ENCODE measurements at regions not wholly inside any gene's neighbourhood (a gene's known extent, or its start where the extent isn't known, plus 50 kb on each side); places are given as distances from the start of the nearest gene placed in this dataset.

DNA sequence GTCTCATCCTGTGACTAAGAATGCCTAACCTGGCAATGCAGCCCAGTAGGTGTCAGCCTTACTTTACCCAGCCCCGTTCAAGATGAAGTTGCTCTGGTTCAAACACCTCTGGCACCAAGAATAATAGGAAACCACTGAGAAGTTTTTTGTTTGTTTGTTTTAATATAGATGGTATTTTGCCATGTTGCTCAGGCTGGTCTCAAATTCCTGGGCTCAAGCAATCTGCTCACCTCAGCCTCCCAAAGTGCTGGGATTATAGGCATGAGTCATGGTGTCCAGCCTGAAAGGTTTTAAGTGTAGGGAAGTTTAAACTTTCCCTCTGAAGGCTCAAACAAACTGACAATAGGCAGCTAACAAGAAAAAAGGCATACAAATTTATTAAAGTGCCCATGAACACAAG is 51.2 kb upstream of the ABCC4 start:
- no peak for DNase-seq (ENCODE audit: low spot score)

DNA sequence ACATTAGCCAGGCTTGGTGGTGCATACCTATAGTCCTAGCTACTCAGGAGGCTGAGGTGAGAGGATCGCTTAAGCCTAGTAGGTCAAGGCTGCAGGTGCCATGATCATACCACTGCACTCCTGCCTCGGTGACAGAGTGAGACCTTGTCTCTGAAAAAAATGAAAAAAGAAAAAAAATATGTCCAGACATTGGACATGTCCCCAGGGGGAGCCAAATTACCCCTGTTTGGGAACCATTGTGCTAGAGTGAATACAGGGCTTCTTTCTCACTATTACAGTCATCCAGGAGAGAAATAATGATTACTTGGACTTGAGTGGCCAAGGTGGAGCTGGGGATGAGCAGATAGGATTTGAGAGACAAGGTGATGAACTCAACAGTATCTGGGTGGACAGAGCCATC is 52.9 kb upstream of the ABCC4 start:
- DNase-seq (ENCODE audit: low spot score): no peak

DNA sequence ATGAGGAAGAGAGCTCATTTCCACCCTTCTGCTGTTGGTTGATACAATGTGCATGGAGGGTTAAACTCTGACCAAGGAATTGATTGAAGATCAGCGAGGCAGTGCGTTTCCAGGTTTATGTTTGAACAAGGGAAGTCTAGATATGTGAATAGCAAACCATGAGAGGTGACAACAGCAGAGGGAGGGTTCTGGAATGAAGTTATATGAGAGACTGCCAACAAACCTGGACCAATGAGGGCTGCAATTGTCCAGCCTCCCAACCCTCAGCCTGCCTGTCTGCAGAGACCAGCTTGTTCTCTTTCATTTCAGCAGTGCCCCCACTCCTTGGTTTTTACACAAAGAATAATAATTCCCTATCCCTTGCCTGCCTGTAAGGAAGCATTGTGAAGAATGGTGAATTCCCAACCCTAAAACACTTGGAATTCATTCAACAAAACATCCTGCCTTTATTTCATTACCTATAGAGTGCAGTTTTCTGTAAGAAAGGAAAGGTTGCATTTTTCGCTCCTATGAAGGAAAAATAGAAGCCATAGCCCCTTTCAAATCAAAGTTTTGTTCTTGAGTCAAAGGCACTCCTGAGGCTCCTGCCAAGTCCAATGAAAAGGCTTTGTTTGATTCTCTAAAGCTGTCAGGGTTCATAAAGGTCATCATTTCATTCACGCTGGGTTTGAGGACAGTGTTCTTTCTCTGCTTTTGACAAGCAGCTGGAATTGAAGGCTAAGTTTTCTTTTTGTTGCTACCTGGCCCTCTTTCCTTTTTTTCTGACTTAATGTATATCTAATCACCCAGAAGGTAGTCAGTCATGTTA is 53.6 kb upstream of the ABCC4 start:
- no peak for DNase-seq (ENCODE audit: low spot score)

DNA sequence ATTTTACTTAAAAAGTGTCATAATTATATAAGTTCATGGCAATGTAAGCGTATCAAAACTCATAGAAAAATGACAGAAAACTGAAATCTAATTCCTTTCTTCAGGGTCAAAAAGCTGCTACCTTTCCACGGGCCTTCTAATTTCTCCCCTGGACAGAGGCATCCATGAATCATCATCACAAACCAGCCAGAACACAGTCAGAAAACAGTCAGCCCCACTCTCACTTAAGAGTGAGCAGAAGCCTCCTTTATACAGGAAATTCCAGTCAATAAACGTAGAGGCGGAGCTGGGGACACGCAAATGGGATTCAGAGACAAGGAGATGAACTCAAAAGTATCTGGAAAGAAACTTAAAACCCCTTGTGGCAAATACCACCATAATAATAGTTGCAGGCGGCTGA is 54.2 kb upstream of the ABCC4 start:
- no peak for DNase-seq (ENCODE audit: low spot score)

DNA sequence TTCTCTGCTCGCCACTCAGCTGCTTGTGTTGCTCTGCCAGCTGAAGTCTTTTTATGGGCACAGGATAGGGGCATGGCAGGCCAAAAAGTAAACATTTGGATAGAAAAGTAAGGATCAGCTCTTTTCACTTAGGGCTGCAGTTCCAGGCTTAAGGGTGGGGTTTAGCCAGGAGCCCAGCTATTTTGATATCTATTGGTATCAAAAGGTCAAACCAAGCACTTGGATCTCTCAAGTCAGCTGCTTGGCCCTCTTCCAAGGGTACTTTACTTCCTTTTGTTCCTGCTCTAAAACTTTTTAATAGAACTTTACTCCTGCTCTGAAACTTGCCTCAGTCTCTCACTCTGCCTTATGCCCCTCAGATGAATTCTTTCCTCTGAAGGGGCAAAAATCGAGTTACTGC is 55.7 kb upstream of the ABCC4 start:
- no peak for DNase-seq (ENCODE audit: low spot score)

DNA sequence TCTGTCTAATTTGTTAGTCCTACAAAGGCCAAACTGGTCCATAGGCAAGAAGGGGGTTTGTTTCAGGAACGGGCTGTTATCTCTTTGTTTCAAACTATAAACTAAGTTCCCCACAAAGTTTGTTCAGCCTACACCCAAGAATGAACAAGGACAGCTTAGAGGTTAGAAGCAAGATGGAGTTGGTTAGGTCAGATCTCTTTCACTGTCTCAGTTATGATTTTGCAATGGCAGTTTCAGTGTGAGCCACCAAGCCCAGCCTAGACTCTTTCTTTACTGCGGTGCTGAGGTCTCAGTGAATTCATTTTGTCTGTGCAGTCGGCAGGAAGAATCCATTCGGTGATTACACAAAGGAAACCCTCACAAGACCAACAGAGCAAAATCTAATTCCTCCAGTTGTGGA is 56.6 kb upstream of the ABCC4 start:
- DNase-seq (ENCODE audit: low spot score): no peak

DNA sequence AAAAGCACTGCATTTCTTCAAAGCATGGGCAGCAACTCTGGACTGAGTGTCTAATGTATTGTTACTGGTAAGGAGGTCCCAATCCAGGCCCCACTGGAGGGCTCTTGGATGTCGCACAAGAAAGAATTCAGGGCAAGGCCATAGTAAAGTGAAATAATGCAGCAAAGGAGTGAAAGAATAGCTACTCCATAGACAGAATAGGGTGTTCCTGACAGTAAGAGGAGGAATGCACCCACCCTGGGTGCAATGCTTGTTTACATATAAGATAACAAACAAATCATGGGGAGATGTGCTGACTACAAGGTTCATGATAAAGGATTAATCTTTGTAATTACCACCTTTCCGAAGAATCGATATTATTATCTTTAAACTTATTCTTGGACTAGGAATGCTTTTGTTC is 58.8 kb upstream of the ABCC4 start:
- DNase-seq (ENCODE audit: low spot score): no peak

DNA sequence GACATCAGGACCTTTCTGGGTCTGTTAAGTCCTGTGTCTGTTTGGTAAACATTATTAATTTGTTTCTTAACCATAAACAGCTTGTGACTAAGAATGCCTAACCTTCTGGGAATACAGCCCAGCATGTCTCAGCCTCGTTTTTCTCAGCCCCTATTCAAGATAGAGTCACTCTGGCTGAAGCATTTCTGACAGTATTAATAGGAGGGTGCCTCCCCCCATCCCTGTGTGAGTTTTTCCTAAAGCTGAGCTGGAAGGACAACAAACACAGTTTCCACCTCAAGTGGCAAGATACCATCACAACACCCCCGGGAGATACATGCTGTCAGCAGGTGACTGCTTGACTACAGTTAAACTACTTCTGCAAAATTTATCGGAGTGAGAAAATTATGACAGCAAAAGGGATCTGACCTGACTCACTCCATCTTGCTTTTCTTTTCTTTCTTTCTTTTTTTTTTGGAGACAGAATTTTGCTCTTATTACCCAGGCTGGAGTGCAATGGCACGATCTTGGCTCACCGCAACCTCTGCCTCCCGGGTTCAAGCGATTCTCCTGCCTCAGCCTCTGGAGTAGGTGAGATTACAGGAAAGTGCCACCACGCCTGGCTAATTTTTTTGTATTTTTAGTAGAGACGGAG is 59.3 kb upstream of the ABCC4 start:
- DNase-seq (ENCODE audit: low spot score): no peak

DNA sequence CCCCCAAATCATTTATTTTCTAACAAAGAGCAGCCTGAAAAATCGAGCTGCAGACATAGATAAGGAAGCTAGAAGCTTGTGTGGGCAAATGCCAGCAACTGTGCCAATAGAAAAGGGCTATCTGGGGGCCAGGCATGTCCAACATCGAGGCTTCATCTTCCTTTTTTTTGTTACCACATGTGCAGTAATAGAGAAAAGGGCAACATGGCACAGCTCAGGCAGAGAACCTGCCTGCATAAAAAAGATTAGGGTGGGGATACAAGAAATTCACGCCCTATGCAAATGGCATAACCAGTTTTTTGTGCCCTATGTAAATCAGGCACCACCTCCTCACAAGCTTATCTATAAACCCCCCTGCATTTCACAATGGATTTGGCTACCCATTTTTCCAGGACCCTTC is 60.4 kb upstream of the ABCC4 start:
- no peak for DNase-seq (ENCODE audit: low spot score)

DNA sequence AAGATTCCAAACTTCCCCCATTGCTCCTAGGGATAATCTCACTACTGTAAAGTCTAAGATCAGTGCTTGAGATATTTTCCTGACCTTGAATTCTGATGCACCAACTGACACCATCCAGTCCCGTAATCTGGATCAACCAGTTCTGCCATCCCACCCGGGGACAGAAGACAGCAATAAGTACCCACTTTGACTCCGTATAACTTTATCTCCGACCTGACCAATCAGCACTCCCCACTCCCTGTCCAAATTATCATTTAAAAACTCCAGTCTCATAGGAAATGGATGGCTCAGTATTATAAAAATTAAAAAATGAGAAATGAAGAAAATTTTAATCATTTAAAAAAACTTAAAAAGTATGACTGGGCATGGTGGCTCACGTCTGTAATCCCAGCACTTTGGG is 61.4 kb upstream of the ABCC4 start:
- no peak for DNase-seq (ENCODE audit: low spot score)

DNA sequence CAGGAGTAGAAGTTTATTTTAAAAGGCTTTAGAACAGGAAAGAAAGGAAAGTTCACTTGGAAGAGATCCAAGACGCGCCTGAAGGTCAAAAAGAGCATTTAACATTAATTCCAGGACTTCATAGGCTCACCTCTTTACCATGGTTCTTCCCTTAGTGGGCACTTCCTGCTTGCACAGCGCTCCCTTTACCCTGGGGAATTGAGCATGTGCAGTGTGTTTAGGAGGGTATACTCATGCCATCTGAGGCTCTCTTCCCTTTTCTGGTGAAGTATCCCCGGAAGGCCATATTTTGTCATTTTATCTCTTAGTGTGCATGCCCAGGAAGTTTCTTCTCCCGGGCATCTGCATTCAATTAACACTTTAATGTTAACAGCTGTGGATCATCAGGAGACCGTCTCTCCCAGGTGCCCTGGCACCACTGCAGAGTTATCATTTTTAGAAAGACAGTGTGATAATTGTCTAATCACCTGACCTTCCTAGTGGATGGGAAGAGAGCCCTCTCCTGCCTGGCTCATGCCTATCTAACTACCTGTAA is 66.1 kb upstream of the ABCC4 start:
- DNase-seq (ENCODE audit: low spot score): no peak

DNA sequence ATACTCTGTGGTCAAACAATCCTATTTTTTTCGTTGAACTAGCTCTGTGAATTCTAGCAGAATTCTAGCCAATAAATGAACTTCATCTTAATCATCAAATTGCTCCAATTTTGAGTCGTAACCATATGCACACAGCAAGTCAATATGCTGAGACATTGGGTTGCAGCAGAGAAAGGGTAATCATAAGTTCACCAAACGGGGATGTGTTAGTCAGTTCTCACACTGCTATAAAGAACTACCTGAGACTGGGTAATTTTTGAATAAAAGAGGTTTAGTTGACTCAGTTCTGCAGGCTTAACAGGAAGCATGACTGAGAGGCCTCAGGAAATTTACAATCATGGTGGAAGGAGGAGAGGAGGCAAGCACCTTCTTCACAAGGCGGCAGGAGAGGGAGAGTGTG is 67.7 kb upstream of the ABCC4 start:
- no peak for DNase-seq (ENCODE audit: low spot score)

DNA sequence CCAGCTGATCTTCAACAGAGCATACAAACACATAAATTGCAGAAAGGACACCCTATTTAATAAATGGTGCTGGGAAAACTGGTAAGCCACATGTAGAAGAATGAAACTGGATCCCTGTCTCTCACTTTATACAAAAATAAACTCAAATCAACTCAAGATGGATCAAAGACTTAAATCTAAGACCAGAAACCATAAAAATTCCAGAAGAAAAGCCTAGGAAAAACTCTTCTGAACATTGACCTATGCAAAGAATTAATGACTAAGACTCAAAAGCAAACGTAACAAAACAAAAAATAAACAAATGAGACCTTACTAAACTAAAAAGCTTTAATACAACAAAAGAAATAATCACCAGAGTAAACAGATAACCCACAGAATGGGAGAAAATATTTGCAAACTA is 74.5 kb upstream of the ABCC4 start:
- DNase-seq (ENCODE audit: low spot score): no peak

DNA sequence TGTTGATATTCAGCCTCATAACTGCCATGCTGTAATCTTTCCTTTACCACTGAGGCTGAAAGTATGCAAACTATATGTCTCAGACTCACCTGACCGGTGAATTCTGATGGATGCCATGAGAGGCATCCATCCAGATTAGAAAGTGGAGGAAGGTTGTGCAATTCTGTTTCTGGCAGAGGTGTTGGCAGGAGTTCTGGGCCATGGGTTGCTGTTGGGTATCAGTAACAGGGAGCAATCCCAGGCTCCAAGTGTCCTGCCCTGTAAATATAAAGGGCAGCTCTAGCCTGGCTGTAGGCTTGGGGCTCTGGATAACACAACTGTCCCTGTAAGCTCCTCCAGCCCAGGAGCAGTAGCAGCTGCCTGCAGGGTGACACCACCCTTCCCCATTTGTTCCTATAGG is 77.4 kb upstream of the ABCC4 start:
- no peak for DNase-seq (ENCODE audit: low spot score)

DNA sequence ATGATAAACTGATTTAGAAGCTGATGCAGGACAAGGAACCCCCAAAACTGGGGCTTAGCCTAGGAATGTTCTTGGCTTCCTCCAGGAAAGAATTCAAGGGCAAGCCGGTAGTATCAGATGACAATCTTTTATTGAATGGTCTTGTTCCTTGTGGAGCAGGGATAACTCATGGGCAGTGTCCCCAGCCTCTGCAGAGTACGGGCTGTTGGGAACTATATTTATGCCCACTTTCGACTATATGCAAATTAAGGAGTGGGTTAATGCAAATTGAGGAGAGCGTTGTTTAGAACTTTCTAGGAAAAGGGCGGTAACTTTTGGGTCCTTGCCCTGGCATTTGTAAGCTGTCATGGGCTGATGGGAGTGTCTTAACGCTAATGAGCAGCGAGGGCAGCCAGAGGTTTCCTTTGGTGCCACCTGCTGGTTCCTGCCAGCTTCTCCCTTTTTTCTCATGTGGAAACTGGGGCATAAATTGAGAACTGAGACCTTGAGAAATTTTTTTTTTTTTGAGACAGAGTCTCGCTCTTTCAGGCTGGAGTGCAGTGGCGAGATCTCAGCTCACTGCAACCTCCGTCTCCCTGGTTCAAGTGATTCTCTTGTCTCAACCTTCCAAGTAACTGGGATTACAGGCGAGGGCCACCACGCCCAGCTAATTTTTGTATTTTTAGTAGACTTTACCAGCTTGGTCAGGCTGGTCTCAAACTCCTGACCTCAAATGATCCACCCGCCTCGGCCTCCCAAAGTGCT is 79.4 kb upstream of the ABCC4 start:
- peak; percentile 81 for DNase-seq (ENCODE audit: low spot score)

DNA sequence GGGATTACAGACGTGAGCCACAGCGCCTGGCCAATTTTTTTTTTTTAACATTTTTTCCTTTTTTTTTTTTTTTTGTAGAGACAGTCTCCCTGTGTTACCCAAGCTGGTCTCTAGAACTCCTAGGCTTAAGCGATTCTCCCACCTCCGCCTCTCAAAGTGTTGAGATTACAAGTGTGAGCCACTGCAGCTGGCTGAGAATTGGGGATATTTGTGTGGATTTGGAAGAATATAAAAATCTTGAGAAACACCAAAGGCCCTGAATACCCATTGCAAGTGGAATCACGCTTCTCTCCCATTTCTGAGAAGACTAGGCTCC is 79.9 kb upstream of the ABCC4 start:
- DNase-seq (ENCODE audit: low spot score): no peak

DNA sequence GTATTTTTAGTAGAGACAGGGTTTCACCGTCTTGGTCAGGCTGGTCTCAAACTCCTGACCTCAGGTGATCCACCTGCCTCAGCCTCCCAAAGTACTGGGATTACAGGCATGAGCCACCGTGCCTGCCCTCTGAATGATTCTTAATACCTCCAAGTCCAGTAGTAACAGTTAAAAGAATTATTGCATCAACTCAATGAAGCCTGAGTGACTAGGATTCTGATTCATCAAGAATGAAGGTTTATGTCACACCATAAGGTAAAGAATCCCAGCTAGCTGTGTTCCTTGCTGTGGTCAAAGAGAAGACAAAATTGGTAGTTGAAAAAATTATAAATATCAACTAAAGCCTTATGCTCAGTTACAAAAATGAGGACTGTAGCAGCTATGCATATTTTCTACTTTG is 81.2 kb upstream of the ABCC4 start:
- no peak for DNase-seq (ENCODE audit: low spot score)

DNA sequence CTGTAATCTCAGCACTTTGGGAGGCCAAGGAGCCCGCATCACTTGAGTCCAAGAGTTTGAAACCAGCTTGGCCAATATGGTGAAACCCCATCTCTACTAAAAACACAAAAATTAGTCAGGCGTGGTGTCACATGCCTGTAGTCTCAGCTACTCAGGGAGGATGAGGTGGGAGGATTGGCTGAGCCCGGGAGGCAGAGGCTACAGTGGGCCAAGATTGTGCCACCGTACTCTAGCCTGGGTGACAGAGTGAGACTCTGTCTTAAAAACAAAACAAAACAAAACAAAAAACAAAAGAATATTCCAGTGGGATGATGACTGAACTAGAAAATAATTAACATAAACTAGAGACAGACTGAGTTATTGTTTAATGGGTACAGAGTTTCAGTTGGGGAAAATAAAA is 81.7 kb upstream of the ABCC4 start:
- no peak for DNase-seq (ENCODE audit: low spot score)

DNA sequence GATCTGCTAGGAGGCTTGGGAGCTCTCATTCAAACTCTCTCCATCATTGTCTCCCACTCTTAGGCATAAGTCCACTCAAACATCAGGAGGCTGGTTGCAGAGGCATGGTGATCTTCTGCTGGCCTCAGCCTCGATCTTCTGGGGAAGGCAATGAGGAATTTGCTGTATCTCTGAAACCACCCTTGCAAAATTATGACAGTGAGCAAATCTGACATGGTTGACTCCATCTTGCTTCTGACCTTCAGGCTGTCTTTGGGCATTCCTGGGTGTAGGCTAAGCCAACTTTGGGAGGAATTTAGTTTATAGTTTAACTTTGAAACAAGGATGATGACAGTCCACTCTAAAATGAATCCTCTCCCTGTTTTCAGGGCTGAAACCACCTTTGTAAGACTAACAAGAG is 84.1 kb upstream of the ABCC4 start:
- DNase-seq (ENCODE audit: low spot score): no peak

DNA sequence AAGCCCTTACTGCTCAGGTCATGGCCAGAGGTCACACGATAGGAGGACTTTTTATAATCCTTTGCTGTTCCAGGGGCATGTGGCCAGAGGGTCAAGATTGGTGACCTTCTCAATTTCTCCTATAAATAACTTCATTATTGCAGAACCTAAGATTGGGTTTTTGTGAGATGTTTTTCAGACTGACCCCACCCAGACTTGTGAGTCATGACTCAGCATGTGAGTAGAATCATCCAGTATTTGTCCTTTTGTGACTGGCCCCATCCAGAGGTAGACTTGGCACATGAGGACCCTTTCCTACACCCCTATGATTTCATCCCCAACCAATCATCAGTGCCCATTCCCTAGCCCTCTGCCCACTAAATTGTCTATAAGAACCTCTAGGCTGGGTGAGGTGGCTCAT is 84.5 kb upstream of the ABCC4 start:
- DNase-seq (ENCODE audit: low spot score): no peak

DNA sequence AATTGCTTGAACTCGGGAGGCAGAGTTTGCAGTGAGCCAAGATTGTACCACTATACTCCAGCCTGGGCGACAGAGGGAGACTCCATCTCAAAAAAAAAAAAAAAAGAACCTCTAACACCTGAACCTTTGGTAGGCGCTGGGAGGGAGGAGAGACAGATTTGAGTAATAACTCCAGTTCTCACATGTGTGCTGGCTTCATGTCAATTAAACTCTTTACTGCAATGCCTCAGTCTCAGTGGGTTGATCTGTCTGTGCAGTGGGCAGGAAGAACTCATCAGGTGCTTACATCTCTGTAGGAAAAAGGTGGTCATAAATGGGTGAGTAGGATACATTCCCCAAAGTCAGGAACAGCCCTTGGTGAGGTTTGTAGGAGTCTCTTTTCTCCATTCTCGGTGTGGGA is 85.1 kb upstream of the ABCC4 start:
- no peak for DNase-seq (ENCODE audit: low spot score)

DNA sequence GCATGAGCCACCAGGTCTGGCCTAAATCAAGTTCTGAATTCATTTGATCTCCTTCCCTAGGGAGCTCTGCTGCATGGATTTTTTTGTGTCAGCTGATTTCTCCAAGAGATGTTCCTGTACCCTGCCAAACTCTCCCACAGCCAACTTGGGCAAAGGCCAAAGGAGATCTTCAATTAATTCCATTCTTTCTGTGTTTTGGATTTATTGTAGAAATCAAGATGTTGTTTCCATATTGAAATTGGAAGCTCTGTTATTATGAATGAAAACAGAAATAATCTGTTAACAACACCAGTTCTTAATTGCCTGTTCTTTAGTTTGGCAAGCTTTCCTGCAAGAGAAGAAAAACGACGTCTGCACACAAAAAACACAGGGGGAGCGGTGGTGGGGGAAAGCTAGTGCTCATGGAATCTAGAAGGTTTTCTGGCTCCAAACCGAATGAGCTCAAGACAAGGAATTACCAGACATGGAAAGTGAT is 86.5 kb upstream of the ABCC4 start:
- DNase-seq (ENCODE audit: low spot score): no peak

DNA sequence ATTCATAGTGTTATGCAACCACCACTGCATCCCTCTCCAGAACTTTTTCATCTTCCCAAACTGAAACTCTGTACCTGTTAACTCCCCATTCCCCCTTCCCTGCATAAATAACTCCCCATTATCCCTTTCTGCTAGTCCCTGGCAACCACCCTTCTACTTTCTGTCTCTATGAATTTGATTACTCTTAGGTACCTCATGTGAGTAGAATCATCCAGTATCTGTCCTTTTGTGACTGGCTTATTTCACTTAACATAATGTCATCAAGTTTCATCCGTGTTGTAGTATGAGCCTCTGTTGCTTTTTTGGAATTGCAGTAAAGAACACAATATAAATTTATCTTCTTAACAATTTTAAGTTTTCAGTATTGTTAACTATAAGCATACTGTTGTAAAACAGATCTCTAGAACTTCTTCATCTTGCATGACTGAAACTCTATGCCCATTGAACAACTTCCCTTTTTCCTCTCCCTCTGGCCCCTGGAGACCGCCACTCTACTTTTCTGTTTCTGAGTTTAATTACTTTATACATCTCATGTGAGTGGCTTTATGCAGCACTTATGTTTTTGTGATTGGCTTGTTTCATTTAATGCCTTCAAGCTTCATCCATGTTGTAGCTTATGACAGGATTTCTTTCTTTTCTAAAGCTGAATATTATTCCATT is 87.3 kb upstream of the ABCC4 start:
- no peak for DNase-seq (ENCODE audit: low spot score)
